Right hindlimb (tissue), 1 donor: ENCODE measurements at regions not wholly inside any gene's neighbourhood (a gene's known extent, or its start where the extent isn't known, plus 50 kb on each side); places are given as distances from the start of the nearest gene placed in this dataset.

ENCODE experiments used
- DNase-seq: peaks from one replicate; pipeline ENCODE4 v3.0.0-alpha.2; 2018

DNA sequence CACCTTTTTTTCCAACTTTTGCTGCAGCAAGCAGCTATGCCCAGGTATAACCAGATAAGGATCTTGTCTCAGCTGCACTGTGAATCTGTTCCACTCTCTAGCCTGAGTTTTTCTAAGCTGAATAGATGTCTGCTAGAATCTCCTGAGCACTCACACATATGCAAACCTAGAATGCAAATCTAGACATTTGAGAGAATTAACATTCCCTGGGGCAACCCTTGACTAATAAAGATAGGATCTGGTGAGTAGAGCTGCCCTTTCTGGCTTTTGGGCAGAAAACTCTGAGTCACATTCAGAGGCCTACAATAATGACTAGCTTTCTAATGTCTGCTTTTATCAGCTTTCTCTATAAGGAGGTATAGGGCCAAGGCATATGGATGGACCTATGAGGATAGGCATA lies 61.4 kb upstream of the BARHL2 start:
- DNase-seq, result no peak

DNA sequence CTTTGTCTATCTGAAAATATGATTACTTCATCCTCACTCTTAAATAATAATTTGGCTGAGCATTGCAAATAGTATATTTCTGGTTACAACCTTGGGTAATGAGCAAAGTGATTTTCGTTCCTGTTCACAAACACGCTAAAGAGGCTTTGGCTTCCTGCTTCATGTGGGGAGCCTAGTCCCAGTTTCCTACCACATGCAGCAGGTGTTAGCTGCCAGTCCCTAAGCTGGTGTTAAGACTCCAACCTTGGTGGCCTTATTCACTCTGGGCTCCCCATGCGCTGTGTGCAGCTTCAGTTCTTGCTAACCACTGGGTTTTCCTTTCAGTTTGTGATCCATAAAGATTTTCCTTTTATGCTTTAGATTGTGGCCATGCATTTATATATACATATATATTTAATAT lies 56.7 kb upstream of the BARHL2 start:
- no peak for DNase-seq

GRCh38 chr1:90768826-90769225 lies 51.7 kb upstream of the BARHL2 start:
- DNase-seq, result no peak

GRCh38 chr1:90768098-90768497 lies 51.0 kb upstream of the BARHL2 start:
- no peak for DNase-seq
